GM12878 (cell line): ENCODE measurements at regions not wholly inside any gene's neighbourhood (a gene's known extent, or its start where the extent isn't known, plus 50 kb on each side); places are given as distances from the start of the nearest gene placed in this dataset.

Experiments used
- ATAC-seq: fragments of 200-7000 bp; cut with Tn5 transposase; 3 replicates; pipeline ENCODE4 v1.9.1; 2020; ENCODE audit warnings: mild to moderate bottlenecking, moderate library complexity
- BruUV-seq: library from RNA; stranded (reverse); fragments of 400-500 nt; replicated peaks from 2 replicates; lab custom pipeline; 2021; lab: Mats Ljungman, UMichigan
- CTCF ChIA-PET: fragments of 300-600 bp; sonication (Branson Sonifier 250); formaldehyde crosslinking; extraction: SDS; loops from one replicate; lab custom pipeline; 2021; ENCODE audit warnings: inconsistent platforms; lab: Yijun Ruan, JAX
- POLR2A ChIA-PET: fragments of 350-600 bp; formaldehyde crosslinking; extraction: SDS; loops from one replicate; lab custom pipeline; 2021; ENCODE audit warnings: inconsistent platforms; lab: Charles Lee
- RAD21 ChIA-PET: fragments of 300-600 bp; sonication (Branson Sonifier 250); formaldehyde crosslinking; loops from one replicate; lab custom pipeline; 2023; ENCODE audit warnings: antibody characterized with exemption; ENCODE audit not compliant: unreplicated experiment; lab: Charles Lee
- SMC1A ChIA-PET: fragments of 300-600 bp; sonication (Branson Sonifier 250); formaldehyde crosslinking; loops from one replicate; lab custom pipeline; 2023; ENCODE audit not compliant: unreplicated experiment, uncharacterized antibody; lab: Charles Lee
- DNase-seq: peaks from one replicate; pipeline ENCODE4 v3.0.0-alpha.2; 2011; ENCODE audit warnings: low read depth, low spot score
- FAIRE-seq: peaks from 3 replicates; lab custom pipeline; 2011; peaks lifted over from hg19 to GRCh38; lab: Jason Lieb, UNC
- H2AFZ ChIP-seq: 2 replicates; pipeline ENCODE4 v1.6.0; 2011; ENCODE audit warnings: low read depth, low read length, control low read depth; ENCODE audit not compliant: control insufficient read depth
- H3K27ac ChIP-seq: 2 replicates; pipeline ENCODE4 v1.5.1; 2011; ENCODE audit warnings: control low read depth; ENCODE audit not compliant: control insufficient read depth, insufficient read depth
- H3K27me3 ChIP-seq, 2 experiments: replicated peaks in 1 of 2; 2 replicates each; pipeline versions ENCODE4 v1.6.0 to v1.6.1; 2011; ENCODE audit warnings: low read length in 1 of 2; ENCODE audit not compliant: control insufficient read depth in 2 of 2, insufficient read depth in 2 of 2
- H3K36me3 ChIP-seq, 2 experiments: 2 replicates each; pipeline ENCODE4 v1.5.1; 2011; ENCODE audit warnings: low read length in 1 of 2; ENCODE audit not compliant: control insufficient read depth in 2 of 2, insufficient read depth in 2 of 2
- H3K4me1 ChIP-seq: 2 replicates; pipeline ENCODE4 v1.6.1; 2011; ENCODE audit warnings: mild to moderate bottlenecking, low read length, moderate library complexity, mixed read lengths; ENCODE audit not compliant: control insufficient read depth, insufficient read depth
- H3K4me2 ChIP-seq: 2 replicates; pipeline ENCODE4 v1.6.0; 2011; ENCODE audit warnings: control low read depth; ENCODE audit not compliant: control insufficient read depth, insufficient read depth
- H3K4me3 ChIP-seq: fragments of 200-600 bp; sonication (generic); 2 replicates; pipeline ENCODE4 v1.5.1; 2016
- H3K79me2 ChIP-seq: 2 replicates; pipeline ENCODE4 v1.6.0; 2011; ENCODE audit warnings: low read length; ENCODE audit not compliant: control insufficient read depth, insufficient read depth
- H3K9ac ChIP-seq: 2 replicates; pipeline ENCODE4 v1.8.0; 2011; ENCODE audit warnings: low read length, control low read depth, mixed read lengths; ENCODE audit not compliant: control insufficient read depth, insufficient read depth
- H3K9me3 ChIP-seq: replicated peaks from 3 replicates; pipeline ENCODE4 v1.5.1; 2011; ENCODE audit warnings: mild to moderate bottlenecking, low read length; ENCODE audit not compliant: control insufficient read depth, insufficient read depth
- H4K20me1 ChIP-seq: 2 replicates; pipeline ENCODE4 v1.6.0; 2011; ENCODE audit not compliant: control insufficient read depth, insufficient read depth
- ATF3 ChIP-seq: IDR thresholded peaks from 2 replicates; pipeline ENCODE4 v1.6.1; 2011; ENCODE audit warnings: low read depth, mild to moderate bottlenecking, low read length, moderate library complexity, borderline replicate concordance; ENCODE audit errors: extremely low read depth
- BCL11A ChIP-seq: IDR thresholded peaks from 2 replicates; pipeline ENCODE4 v1.6.1; 2011; ENCODE audit warnings: low read depth, low read length
- CBX5 ChIP-seq: sonication (generic); IDR thresholded peaks from 2 replicates; pipeline ENCODE4 v1.6.1; 2016; ENCODE audit warnings: low read depth, moderate library complexity, mild to moderate bottlenecking, inconsistent platforms
- EGR1 ChIP-seq, 2 experiments: IDR thresholded peaks; 1 replicate in 1 of 2; 2 replicates in 1 of 2; pipeline ENCODE4 v1.6.1; 2011 to 2012; ENCODE audit warnings: low read depth in 2 of 2, low read length in 2 of 2, borderline replicate concordance in 1 of 2, mild to moderate bottlenecking in 1 of 2, moderate library complexity in 1 of 2
- ETV6 ChIP-seq, 2 experiments: fragments of 450-650 bp in 1 of 2; IDR thresholded peaks in 1 of 2; conservative IDR thresholded peaks in 1 of 2; 2 replicates each; pipeline ENCODE4 v1.6.1; 2014; ENCODE audit warnings: antibody characterized with exemption in 1 of 2, borderline replicate concordance in 1 of 2, low read depth in 1 of 2, mild to moderate bottlenecking in 1 of 2, moderate library complexity in 1 of 2
- FOS ChIP-seq: IDR thresholded peaks from 3 replicates; pipeline ENCODE4 v1.6.1; 2011; ENCODE audit warnings: borderline replicate concordance; ENCODE audit not compliant: insufficient read length; ENCODE audit errors: extremely low read depth
- FOXK2 ChIP-seq: fragments of 450-650 bp; IDR thresholded peaks from 2 replicates; pipeline ENCODE4 v1.6.1; 2017; ENCODE audit warnings: mild to moderate bottlenecking, moderate library complexity
- GATAD2B ChIP-seq: fragments of 450-650 bp; conservative IDR thresholded peaks from 2 replicates; pipeline ENCODE4 v1.6.1; 2017; ENCODE audit warnings: low read depth, mild to moderate bottlenecking, moderate library complexity
- KLF5 ChIP-seq: fragments of 450-650 bp; IDR thresholded peaks from 2 replicates; pipeline ENCODE4 v1.6.1; 2014; ENCODE audit warnings: mild to moderate bottlenecking; ENCODE audit not compliant: partially characterized antibody
- MYC ChIP-seq: IDR thresholded peaks from 2 replicates; pipeline ENCODE4 v1.6.1; 2011; ENCODE audit warnings: mild to moderate bottlenecking, low read length, moderate library complexity, inconsistent platforms; ENCODE audit not compliant: insufficient read depth, insufficient replicate concordance, insufficient read length, severe bottlenecking
- NR2F1 ChIP-seq: fragments of 450-650 bp; conservative IDR thresholded peaks from 2 replicates; pipeline ENCODE4 v1.6.1; 2017; ENCODE audit warnings: mild to moderate bottlenecking
- RCOR1 ChIP-seq: conservative IDR thresholded peaks from 2 replicates; pipeline ENCODE4 v1.6.1; 2012; ENCODE audit warnings: low read depth, low read length, improper control_type of control experiment
- RFX5 ChIP-seq: IDR thresholded peaks from 2 replicates; pipeline ENCODE4 v1.6.1; 2011; ENCODE audit warnings: low read depth, low read length, improper control_type of control experiment
- SMARCA5 ChIP-seq: fragments of 450-650 bp; IDR thresholded peaks from 2 replicates; pipeline ENCODE4 v1.6.1; 2017; ENCODE audit warnings: mild to moderate bottlenecking
- WGBS: methylation state at CpG from one replicate; pipeline ENCODE4 v1.1.6; 2016; ENCODE audit warnings: low lambda C conversion rate; ENCODE audit not compliant: insufficient replicate concordance, insufficient coverage; ENCODE audit errors: missing lambda C conversion rate; 5-methylcytosine and 5-hydroxymethylcytosine counted together
- in situ Hi-C: fragments of 300-500 bp; cut with MboI; formaldehyde crosslinking; loops from 9 replicates; pipeline ENCODE4 v1.14.3; 2018; ENCODE audit warnings: mixed read lengths
- intact Hi-C: fragments of 100-400 bp; cut with micrococcal nuclease; formaldehyde crosslinking; loops from one replicate; pipeline ENCODE4 v1.14.2; 2022; ENCODE audit not compliant: unreplicated experiment

GRCh38 chr14:43359317-43359716 lies 1147.8 kb downstream of the FSCB start:
- no peak for ATAC-seq
- H4K20me1 ChIP-seq, result no peaks in the 10 kb centered on the region
- intact Hi-C loops (no loop called here), in situ Hi-C loops (no loop called here)
- H2AFZ ChIP-seq, result no peak overlapping the region
- WGBS, result 49% methylated on average over 4 of the region's 4 CpGs
- RAD21 ChIA-PET, result no interaction called here
- no peaks in the 10 kb centered on the region for H3K36me3 ChIP-seq
- H3K9me3 ChIP-seq, result no peaks in the 10 kb centered on the region
- H3K4me2 ChIP-seq, result no peak overlapping the region
- no peak for FAIRE-seq
- SMC1A ChIA-PET, result no interaction called here
- no peaks in the 10 kb centered on the region for H3K4me1 ChIP-seq
- TF ChIP-seq RFX5 (no peak), KLF5 (no peak), FOXK2 (no peak), BCL11A (no peak), GATAD2B (no peak), RCOR1 (no peak), ETV6 (conservative IDR thresholded peaks at IDR 0.05 in 1 of 2, IDR thresholded peaks at IDR 0.05 in 1 of 2; ENCODE audit: borderline replicate concordance in 1 of 2, low read depth in 1 of 2) (no peak), MYC (no peak), NR2F1 (no peak), FOS (no peak), CBX5 (no peak), SMARCA5 (no peak), ATF3 (no peak), EGR1 (IDR thresholded peaks at IDR 0.05; ENCODE audit: borderline replicate concordance in 1 of 2, low read depth in 2 of 2, low read length in 2 of 2) (no peak)
- TF ChIP-seq, all 136 proteins: peak for 0
- H3K4me3 ChIP-seq, result no peak overlapping the region
- no TSS peak for BruUV-seq
- no peak overlapping the region for H3K27ac ChIP-seq
- H3K9ac ChIP-seq, result no peak overlapping the region
- DNase-seq, result no peak
- H3K79me2 ChIP-seq, result no peaks in the 10 kb centered on the region
- CTCF ChIA-PET, result no interaction called here
- H3K27me3 ChIP-seq, result no peaks in the 10 kb centered on the region
- POLR2A ChIA-PET, result no interaction called here
